GM18870 (cell line): ENCODE measurements at regions not wholly inside any gene's neighbourhood (a gene's known extent, or its start where the extent isn't known, plus 50 kb on each side); places are given as distances from the start of the nearest gene placed in this dataset.
"Not testable (repeated sequence)": the region's sequence is repeated elsewhere in the genome, so short reads cannot be mapped to it uniquely, and the experiment has no call there.

ENCODE experiments used
- ATAC-seq: cut with Tn5 transposase; IDR thresholded peaks from one replicate; pipeline ENCODE4 v1.9.1; 2021; ENCODE audit warnings: moderate library complexity; ENCODE audit not compliant: unreplicated experiment

DNA sequence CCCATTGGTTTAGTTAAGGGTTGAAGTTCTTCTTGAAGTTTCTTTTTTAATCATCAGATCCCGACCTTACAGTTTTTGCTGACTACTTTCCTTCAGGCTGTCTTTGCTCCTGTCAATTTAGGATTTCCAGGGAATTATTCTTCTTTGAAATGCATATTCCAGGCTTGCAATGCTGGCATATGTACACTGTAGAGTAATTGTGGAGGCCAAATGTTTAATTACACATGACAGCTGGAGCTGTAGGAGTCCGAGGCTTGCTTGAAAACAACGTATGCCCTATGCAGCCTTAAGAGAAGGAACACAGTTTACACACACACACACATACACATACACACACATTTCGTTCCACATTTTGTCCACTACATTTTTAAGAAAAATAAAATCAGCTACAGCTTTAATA lies 602.3 kb downstream of the TMEM182 start:
- no peak for ATAC-seq

GRCh38 chr2:103365071-103365470 lies 603.2 kb downstream of the TMEM182 start:
- ATAC-seq = no peak

DNA sequence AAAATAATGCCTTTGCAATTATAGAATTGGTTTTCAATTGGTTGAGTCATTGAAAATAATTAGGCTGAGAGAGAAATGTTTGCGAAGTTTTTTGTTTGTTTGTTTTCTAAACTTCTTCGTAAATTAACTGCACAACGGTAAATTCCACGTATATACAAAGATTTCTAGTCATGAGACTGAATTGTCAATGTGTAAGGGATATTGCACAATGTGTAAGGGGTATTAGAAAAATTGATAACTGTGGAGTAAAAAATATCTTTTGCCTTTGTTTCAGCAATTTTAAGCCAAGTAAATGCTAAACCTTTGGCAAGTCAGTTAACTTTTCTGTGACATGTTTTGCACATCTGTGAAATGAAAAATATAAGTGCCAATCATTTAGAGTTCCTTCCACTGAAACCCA lies 606.0 kb downstream of the TMEM182 start:
- ATAC-seq = no peak

- ATAC-seq = no peak
Measured at GRCh38 chr2:103383541-103383940, 621.7 kb downstream of the TMEM182 start.

DNA sequence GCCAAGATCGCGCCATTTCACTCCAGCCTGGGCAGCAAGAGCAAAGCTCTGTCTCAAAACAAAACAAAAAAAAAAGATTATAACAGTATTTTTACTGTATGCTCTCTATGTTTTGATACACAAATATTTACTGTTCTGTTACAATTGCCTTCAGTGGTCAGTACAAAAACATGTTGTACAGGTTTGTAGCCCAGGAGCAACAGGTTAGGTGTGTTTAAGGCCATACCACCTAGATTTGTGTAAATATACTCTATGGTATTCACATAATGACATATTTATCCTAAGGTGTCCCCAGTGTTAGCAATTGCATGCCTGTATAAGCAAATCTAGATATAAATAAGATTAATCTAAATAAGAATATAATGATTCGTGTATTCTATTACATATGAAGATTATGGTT lies 625.0 kb downstream of the TMEM182 start:
- no peak for ATAC-seq

GRCh38 chr2:103387888-103388287 lies 626.1 kb downstream of the TMEM182 start:
- no peak for ATAC-seq

- ATAC-seq = no peak
Measured at GRCh38 chr2:103396152-103396551, 634.3 kb downstream of the TMEM182 start.

DNA sequence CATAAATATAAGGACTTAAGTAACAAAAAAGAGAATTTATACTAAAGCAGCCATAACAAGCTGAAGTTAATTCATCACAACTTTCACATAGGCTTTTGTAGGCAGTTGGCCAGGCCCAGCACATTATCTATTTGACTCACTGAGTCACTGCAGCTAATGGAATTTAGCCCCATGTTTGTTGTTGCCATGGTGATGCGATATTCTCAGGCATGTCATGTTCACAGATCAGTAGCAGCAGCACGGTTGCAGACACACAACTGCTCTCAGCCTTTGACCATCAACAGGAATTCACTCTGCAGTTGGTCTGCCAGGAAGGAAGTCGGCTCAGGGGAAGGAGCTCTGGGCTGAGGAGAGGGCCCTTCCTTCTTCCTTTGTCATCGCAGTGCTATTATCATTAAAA lies 639.8 kb downstream of the TMEM182 start:
- no peak for ATAC-seq

- ATAC-seq = no peak
Measured at GRCh38 chr2:103402336-103402735, 640.5 kb downstream of the TMEM182 start.

GRCh38 chr2:103402944-103403343 lies 641.1 kb downstream of the TMEM182 start:
- ATAC-seq = no peak

- ATAC-seq = not testable (repeated sequence)
Measured at GRCh38 chr2:103403388-103403787, 641.6 kb downstream of the TMEM182 start.

DNA sequence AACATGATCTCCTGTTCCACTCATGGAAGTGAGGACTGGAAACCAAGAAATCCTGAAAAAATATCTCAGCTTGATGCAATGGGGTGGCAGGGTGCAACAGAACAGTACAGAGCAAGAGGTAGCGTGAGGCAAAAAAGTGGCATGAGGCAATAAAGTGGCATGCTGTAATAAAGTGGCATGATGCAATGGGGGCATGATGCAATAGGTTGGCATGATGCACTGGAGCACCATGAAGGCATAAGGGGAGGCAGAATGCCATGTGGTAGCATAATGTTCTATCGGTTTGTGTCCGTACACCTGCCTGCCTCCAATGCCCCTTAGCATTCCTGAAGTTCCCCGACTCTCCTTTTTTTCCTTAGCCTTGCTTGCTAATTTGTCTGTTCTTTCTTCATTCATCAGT lies 648.4 kb downstream of the TMEM182 start:
- ATAC-seq = no peak

DNA sequence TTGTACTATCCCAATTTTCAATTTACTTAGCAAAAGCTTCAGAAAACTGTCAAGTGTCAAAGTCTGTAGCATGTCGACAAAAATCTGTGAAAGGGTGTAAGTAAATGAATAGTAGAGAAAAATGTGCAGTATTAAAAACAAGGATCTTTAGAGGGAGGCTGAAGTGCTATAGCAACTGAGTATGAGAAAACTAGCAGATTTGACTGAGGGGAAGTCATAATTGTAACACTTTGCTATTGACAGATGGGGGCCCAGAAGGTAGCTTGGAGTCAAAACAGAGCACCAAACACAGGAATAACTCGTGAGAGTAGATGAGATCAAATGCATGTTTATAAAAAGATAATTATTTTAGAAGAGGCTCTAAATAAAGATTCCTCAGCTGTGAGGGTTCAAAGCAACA lies 657.7 kb downstream of the TMEM182 start:
- no peak for ATAC-seq

DNA sequence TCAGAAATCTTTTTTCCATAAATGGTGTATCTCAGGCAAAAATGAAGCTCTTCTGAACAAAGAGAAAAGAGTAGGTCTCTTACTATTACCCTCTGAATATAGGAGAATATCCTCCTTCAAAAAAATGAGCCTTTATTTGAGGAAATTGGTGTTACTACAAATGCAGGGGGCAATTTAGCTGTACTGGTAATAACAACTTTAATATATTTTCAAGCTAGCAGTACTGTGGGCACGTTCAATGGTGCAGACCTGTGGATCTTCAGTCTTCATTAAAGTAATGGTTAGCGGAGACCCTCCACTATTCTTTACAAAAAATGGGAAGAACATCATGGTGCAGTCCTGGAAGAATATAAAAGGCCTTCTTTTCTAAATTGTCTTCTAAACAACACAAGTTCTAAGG lies 661.3 kb downstream of the TMEM182 start:
- no peak for ATAC-seq

DNA sequence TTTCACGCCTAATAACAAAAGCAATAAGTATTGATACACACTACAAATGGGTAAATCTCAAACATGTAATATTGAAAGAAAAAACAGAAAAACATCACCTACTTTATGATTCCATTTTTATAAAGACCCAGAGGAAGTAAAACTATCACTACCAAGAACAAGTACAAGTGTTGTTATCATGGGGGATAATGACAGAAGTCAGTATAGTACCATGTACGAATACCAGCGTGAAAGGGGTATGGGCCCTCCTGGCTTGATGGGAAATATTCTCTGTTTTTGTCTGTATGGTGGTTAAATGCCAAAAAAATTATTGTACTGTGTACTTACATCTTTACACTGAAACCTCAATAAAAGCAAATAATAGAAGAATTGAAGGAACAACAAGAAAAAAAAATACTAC lies 665.7 kb downstream of the TMEM182 start:
- no peak for ATAC-seq

GRCh38 chr2:103430191-103430590 lies 668.4 kb downstream of the TMEM182 start:
- no peak for ATAC-seq

DNA sequence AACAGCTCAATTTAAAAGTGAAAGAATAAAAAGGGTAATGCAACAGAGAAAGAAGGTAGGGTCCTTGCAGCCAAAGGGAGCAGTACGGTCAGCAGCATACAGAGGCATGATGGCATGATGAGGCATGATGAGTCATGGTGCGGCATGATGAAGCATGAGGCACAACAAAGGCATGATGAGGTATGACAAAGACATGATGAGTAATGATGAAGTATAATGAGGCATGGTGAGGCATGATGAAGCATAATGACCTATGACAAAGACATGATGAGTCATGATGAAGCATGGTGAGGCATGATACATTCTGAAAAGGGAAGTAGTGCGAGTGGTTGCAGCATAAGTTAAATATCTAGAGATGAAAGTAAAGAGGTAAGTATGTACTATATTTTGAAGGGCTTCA lies 673.2 kb downstream of the TMEM182 start:
- ATAC-seq = no peak

- no peak for ATAC-seq
Measured at GRCh38 chr2:103437161-103437560, 675.3 kb downstream of the TMEM182 start.

DNA sequence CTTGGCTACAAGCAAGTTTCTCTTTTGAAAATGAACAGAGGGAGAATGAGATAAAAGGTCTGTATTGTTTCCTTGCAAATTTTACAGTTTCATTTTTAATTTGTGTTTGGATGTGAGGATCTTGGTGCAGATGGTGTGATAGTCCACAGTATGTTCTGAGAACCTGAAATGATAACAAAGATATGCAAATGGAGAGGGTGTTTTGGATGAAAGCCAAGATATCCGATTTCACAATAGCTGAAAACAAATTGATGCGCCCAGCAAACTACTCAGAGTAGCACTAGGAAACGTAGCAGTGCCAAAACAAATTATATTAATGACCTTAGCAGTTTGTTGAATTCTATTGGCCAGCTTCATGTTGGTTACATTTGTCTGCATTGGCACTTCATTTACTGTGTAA lies 683.5 kb downstream of the TMEM182 start:
- ATAC-seq = no peak

- no peak for ATAC-seq
Measured at GRCh38 chr2:103448495-103448894, 686.7 kb downstream of the TMEM182 start.

DNA sequence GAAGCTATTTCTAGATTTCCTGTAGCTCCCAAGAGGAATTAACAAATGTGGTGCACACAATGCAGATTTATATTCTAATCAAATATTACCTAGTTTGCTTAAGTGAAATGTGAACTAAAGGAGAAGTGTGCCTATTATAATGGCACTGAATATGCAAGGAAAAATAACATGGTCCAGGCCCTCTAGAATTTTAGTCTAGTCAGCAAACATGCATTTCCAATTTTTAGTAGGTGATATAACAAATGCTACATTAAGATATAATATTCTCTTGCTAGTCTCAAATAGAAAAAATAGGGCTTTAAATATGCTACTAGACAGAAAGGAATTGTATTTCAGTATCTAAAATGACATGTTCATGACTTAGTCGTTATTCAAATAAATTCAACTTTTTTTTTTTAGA lies 689.5 kb downstream of the TMEM182 start:
- no peak for ATAC-seq

GRCh38 chr2:103459283-103459682 lies 697.5 kb downstream of the TMEM182 start:
- ATAC-seq = no peak

DNA sequence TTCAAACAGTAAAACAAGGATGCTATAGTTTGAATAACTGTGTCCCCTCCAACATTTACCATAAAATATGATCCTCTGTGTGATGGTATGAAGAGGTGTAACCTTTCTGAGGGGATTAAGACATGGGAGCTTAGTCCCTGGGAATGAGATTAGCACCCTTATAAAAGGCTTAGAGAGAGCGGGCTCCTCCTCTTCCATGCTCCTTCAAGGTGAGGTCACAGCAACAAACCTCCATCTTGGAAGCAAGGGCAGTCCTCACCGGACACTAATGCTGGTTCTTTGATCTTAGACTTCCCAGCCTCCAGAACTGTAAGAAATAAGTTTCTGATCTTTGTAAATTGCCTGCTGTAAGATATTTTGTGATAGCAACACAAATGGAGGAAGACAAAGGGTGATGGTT lies 700.3 kb downstream of the TMEM182 start:
- no peak for ATAC-seq

GRCh38 chr2:103462712-103463111 lies 700.9 kb downstream of the TMEM182 start:
- ATAC-seq = no peak
